ENCODE measurements at regions not wholly inside any gene's neighbourhood (a gene's known extent, or its start where the extent isn't known, plus 50 kb on each side); places are given as distances from the start of the nearest gene placed in this dataset.

- DNase-seq = no peak
These were observed 398.4 kb upstream of the NOVA1 start for GRCh38 chr14:26996246-26996645.

- no peak for DNase-seq
These were observed 404.3 kb upstream of the NOVA1 start for GRCh38 chr14:27002179-27002578.

GRCh38 chr14:27006570-27006969 lies 408.7 kb upstream of the NOVA1 start:
- no peak for DNase-seq

- DNase-seq = no peak
These were observed 410.4 kb upstream of the NOVA1 start for GRCh38 chr14:27008187-27008586.

GRCh38 chr14:27012641-27013040 lies 414.8 kb upstream of the NOVA1 start:
- no peak for DNase-seq

- no peak for DNase-seq
These were observed 415.8 kb upstream of the NOVA1 start for GRCh38 chr14:27013678-27014077.

GRCh38 chr14:27015065-27015464 lies 417.2 kb upstream of the NOVA1 start:
- DNase-seq = no peak

- DNase-seq = no peak
These were observed 427.8 kb upstream of the NOVA1 start for GRCh38 chr14:27025648-27026047.

GRCh38 chr14:27026097-27026496 lies 428.3 kb upstream of the NOVA1 start:
- no peak for DNase-seq

- no peak for DNase-seq
These were observed 442.7 kb upstream of the NOVA1 start for GRCh38 chr14:27040552-27040951.

- peak; percentile 66 for DNase-seq
These were observed 451.9 kb upstream of the NOVA1 start for GRCh38 chr14:27049701-27050100.

GRCh38 chr14:27050208-27050607 lies 452.4 kb upstream of the NOVA1 start:
- no peak for DNase-seq

- DNase-seq = no peak
These were observed 458.8 kb upstream of the NOVA1 start for GRCh38 chr14:27056586-27056985.

- no peak for DNase-seq
These were observed 463.5 kb upstream of the NOVA1 start for GRCh38 chr14:27061299-27061698.

- no peak for DNase-seq
These were observed 466.1 kb upstream of the NOVA1 start for GRCh38 chr14:27063959-27064358.

- DNase-seq = no peak
These were observed 468.1 kb upstream of the NOVA1 start for GRCh38 chr14:27065886-27066285.

- no peak for DNase-seq
These were observed 470.1 kb upstream of the NOVA1 start for GRCh38 chr14:27067961-27068360.

GRCh38 chr14:27072589-27072988 lies 474.8 kb upstream of the NOVA1 start:
- DNase-seq = no peak

- DNase-seq = no peak
These were observed 477.7 kb upstream of the NOVA1 start for GRCh38 chr14:27075503-27075902.

- DNase-seq = no peak
These were observed 479.4 kb upstream of the NOVA1 start for GRCh38 chr14:27077214-27077613.

GRCh38 chr14:27077710-27078109 lies 479.9 kb upstream of the NOVA1 start:
- DNase-seq = peak; percentile 25

- DNase-seq = no peak
These were observed 480.4 kb upstream of the NOVA1 start for GRCh38 chr14:27078191-27078590.

- DNase-seq = no peak
These were observed 481.9 kb upstream of the NOVA1 start for GRCh38 chr14:27079716-27080115.

- no peak for DNase-seq
These were observed 487.7 kb upstream of the NOVA1 start for GRCh38 chr14:27085500-27085899.

GRCh38 chr14:27090716-27091115 lies 492.9 kb upstream of the NOVA1 start:
- no peak for DNase-seq

All from left kidney (tissue), 1 donor.